GM10266 (cell line): ENCODE measurements at regions not wholly inside any gene's neighbourhood (a gene's known extent, or its start where the extent isn't known, plus 50 kb on each side); places are given as distances from the start of the nearest gene placed in this dataset.

Experiments used
- DNase-seq: peaks from one replicate; pipeline ENCODE4 v3.0.0; 2012; ENCODE audit errors: extremely low spot score
- CTCF ChIP-seq: IDR thresholded peaks from 2 replicates; pipeline ENCODE4 v1.5.1; 2012; ENCODE audit warnings: mild to moderate bottlenecking, low read depth; ENCODE audit not compliant: control insufficient read depth, insufficient read depth; ENCODE audit errors: missing control alignments

DNA sequence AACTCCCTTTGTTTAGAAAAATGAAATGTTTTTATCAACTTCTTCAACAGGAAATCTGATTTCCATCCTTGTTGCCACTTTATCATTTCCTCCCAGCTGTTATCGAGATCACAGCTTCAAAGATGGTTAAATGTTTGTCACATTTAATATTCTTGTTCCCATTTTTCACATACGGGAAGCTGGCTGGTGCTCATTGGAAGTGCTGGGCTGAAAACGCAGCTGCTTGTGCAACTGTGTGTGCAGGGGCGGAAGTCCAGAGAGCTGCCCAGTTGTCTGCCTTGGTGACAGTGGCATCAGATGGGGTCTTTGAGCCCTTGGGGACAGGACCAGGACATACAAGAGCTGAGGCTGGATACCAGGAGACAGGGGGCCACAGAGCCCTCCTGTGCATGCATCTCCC is 549.2 kb upstream of the CDH11 start:
- no peak for DNase-seq

DNA sequence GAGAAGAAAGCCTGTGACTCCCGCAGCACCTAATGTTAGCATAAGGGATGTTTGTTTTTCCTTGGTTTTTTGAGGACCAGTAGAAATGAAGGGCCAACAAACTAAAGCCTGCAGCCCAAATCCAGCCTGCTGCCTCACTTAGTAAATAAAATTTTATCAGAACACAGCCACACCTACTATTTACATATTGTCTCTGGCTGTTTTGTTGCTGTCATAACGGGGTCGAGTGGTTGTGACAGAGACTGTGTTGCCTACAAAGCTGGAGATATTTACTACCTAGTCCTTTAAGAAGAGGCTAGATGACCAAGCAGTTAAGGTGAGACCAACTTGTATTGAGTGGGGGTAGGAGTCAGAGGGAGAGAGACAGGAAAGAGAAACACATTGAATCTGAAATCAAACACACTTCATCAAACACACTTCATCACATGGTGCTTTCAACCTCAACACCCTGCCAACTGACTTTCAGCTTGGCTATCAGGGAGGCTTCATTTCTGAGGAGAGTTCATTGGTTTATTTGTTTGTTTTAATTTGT is 546.3 kb upstream of the CDH11 start:
- no peak for TF ChIP-seq CTCF
- DNase-seq: no peak

More for the DNA sequence above, 549.2 kb upstream of the CDH11 start:
- no peak for TF ChIP-seq CTCF

- no peak for DNase-seq
- no peak for TF ChIP-seq CTCF
Observed at GRCh38 chr16:65667011-65667578, 545.2 kb upstream of the CDH11 start.

GRCh38 chr16:65666132-65666941 is 544.5 kb upstream of the CDH11 start:
- DNase-seq: no peak
- no peak for TF ChIP-seq CTCF

DNA sequence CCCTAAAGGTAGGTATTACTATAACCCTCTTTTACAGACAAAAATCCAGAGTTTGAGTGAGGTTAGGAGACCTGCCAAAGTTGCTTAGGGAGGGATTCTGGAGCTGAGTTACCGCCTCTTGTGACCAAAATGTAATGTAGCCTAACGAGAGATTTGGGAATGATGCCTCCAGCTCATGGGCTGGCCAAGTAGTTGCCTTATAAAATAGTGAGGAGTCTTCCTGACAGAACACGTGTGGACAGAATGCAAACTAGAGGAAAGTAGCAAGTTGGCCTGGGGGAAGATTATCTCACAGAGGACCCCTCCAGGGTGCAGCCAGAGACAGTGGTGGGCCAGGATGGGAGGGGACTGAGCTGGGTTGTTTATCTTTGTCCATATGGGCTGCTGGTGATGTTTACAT is 543.7 kb upstream of the CDH11 start:
- TF ChIP-seq CTCF: no peak
- no peak for DNase-seq

- DNase-seq: no peak
- TF ChIP-seq CTCF: no peak
Observed at GRCh38 chr16:65663774-65664173, 541.9 kb upstream of the CDH11 start.

- no peak for TF ChIP-seq CTCF
- DNase-seq: no peak
Observed at GRCh38 chr16:65662256-65662655, 540.4 kb upstream of the CDH11 start.
